HG03108 (cell line): ENCODE measurements at regions not wholly inside any gene's neighbourhood (a gene's known extent, or its start where the extent isn't known, plus 50 kb on each side); places are given as distances from the start of the nearest gene placed in this dataset.
"Not testable (repeated sequence)": the region's sequence is repeated elsewhere in the genome, so short reads cannot be mapped to it uniquely, and the experiment has no call there.

Experiments
- ATAC-seq: cut with Tn5 transposase; IDR thresholded peaks from one replicate; pipeline ENCODE4 v1.9.1; 2021; ENCODE audit warnings: moderate library complexity; ENCODE audit not compliant: unreplicated experiment

DNA sequence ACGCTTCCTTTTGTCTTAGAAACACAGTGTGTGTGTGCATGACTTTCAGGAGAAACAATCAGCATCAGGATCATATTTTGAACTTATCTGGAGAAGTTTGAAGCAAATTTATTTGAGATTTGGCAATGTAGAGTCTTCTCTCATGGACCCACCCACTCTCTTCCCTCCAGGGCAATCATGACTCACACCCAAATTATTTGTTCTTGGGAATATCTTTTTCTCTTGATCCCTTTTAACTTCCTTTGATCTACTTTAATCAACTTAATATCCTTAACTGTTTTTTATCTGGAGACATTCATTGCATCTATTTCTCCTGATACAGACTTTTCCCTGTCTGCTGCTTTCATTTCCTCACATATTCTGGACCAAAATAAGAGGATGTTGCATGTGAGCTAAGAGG is 1174.3 kb downstream of the GATA3 start:
- no peak for ATAC-seq

DNA sequence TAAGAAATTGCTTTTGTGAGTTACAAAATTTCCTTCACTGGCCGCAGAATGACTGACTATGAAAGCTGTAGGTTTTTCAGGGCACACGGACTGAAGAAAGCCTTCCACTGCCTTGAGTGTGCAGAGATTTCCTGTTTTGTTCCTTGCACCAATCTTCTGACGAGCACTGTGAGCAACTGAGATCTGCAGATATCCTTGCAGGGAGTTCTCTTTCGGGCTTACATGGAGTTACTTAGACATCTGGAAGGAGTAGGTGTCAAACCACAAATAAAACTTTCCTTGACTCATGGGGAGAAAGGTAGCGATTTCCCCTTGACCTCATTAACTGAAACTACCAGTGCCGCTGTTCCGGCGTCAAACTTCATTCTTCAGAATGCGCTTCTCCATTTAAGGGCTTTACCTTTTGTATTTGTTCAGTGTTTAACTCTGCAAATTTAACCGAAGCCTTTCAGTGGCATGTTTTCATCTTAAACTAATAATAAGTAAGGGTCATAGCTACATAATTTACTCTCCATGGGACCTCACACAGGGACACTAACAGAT is 1175.3 kb downstream of the GATA3 start:
- ATAC-seq = no peak

- ATAC-seq = no peak
These were observed 1176.1 kb downstream of the GATA3 start for GRCh38 chr10:9230625-9231024.

- ATAC-seq = no peak
These were observed 1179.7 kb downstream of the GATA3 start for GRCh38 chr10:9234191-9234590.

DNA sequence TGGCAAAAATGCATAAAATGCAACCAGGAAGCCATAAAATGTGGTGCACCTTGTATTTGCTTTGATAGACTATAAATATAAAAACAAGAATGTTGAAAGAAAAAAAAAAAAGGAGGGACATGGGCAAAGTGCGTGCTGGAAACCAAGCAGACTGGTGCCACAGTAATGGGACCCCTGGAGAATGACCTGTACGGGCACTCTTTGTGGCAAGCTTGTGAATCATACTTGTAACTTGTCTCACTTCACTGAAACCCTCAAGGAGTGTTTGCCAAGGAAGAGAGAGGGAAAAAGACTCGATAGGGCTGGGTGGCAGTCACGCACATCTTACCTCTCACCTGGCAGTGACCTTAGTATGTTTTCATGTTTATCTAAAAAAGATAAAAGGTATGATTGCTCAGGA is 1183.6 kb downstream of the GATA3 start:
- no peak for ATAC-seq

DNA sequence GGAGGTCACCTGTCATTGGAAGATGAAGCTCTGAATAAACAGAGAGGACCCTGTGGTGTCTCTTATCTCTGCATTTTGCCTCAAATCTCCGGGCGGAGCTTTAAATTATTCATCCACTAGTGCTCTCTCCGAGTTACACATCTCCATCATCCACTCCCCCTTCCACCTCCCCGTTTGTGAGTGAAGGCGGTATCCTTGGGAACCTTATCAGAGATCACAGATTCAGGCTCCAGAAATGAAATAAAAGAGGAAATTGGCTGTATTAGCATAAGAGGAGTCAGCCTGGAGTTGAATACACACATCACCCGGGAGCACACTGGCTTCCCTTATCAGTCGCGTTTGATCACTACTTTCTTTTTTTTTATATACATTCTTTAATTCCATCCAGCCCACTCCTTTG is 1184.8 kb downstream of the GATA3 start:
- no peak for ATAC-seq

DNA sequence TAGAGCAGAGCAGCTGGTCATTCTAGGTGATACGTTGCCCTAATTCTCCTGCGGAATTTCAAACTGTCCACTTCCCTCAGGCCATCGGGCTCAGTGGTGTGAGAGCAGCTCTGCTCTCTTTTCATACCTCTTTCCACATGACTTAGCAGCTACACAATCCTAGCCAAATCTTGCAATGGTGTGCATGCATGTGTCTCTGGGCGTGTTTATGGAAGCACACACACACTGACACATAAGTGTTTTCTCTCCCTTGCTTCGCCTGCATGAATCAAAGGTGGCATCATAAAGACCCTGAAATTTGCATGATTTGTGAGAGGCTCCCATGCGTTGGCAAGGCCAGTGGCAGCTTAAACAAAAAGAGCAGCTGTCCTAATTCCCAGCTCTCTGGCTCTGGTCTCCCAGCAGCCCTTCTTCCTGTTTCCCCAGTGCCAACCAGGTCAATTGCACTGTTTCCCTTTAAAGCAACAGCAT is 1189.5 kb downstream of the GATA3 start:
- ATAC-seq = no peak

DNA sequence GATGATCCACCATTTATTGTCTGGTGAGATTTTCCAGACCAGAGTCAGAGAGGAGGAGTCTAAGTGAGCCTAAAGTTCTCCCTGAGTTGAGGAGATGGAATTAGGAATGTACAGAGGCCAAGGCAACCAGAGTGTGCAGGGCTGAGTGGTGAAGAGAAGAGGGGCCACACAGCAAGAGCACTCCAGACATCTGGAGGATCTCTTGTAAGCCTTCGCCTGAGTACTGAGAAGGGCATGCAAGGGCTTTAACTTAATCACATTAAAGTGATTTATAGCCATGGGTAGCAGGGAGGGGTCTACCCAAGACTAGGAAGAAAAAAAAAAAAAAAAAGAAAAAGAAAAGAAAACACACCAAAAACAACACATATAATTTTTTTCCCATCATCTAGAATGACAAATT is 1190.4 kb downstream of the GATA3 start:
- ATAC-seq = no peak

DNA sequence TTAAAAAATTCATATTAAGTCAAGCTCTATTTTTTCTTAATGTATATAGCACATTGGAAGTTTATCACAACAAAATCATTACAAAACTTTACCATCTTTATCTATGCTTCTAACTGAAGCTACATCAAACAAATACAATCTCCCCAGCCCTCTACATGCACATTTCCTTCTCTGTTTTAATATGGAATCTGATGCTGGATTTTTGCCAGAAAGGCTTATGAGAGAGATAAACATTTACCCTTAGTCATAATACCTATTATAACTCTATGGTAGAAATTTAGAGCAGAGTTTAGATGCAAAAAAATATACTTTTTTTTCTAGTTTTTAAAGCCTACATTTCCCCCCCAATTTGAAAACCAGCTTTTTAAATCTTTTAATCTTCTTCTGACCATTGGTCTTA is 1198.6 kb downstream of the GATA3 start:
- ATAC-seq = no peak

DNA sequence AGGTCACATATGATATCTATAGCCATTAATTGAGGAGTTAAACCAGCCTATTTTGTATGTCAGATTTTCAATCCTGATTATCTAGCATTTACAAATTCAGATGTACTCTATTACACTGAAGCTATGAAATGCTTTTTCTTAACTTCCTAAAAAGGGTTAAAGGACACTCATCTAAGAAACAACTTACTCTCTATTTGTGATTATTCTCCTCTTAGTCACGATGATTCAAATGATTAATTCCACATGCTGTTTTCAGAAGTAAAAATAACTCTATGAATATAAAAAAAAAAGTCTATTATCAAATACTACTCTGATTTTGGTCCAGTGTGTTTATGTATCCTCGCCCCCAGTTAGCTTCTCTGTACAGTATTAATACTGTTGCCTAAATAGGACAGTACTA is 1199.9 kb downstream of the GATA3 start:
- ATAC-seq = no peak

DNA sequence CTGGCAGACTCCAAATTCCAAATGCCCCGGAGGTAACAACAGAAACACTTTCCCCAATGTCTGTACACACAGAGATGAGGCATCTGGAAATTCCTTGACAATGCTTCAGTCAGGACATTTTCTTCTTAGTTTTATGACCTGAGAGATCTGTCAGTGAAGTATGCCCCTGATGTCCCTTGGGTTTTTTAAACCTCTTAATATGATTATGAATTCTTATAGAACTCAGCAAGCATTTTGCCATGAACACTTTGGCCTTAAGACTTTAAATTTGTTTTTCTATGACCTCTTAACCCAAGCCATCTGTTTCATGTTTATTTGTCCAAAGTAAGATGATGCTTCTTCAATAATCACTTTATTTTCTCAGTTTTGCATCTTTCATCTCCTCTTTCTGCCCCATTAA is 1206.2 kb downstream of the GATA3 start:
- ATAC-seq = no peak

DNA sequence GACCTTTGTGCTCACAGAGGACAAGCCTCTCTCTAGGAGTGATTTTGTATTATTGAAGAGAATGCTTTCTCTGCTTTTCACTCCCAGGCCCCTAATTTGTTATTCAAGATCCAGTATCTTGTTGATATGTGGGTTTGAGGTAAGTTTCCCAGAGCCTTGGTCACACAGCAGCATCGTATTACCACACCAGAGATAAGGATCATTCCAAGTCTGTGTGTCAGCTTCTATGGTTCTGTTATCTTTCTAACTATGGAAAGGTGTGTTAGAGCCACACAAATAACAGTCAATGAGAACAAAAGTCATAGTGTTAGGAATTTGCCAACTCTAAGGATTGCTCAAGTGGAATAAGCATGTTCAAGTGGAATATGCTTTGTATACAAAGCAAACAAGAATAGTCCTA is 1208.3 kb downstream of the GATA3 start:
- no peak for ATAC-seq

- ATAC-seq = no peak
These were observed 1213.7 kb downstream of the GATA3 start for GRCh38 chr10:9268176-9268575.

DNA sequence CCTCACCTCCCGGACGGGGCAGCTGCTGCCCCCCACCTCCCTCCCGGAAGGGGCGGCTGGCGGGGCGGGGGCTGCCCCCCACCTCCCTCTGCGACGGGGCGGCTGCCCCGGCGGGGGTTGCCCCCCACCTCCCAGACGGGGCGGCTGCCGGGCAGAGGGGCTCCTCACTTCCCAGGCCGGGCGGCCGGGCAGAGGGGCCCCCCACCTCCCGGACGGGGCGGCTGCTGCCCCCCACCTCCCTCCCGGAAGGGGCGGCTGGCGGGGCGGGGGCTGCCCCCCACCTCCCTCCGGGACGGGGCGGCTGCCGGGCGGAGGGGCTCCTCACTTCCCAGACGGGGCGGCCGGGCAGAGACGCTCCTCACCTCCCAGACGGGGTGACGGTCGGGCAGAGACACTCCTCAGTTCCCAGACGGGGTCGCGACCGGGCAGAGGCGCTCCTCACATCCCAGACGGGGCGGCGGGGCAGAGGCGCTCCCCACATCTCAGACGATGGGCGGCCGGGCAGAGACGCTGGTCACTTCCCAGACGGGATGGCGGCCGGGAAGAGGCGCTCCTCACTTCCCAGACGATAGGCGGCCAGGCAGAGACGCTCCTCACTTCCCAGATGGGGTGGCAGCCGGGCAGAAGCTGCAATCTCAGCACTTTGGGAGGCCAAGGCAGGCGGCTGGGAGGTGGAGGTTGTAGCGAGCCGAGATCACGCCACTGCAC is 1218.8 kb downstream of the GATA3 start:
- ATAC-seq = not testable (repeated sequence)

DNA sequence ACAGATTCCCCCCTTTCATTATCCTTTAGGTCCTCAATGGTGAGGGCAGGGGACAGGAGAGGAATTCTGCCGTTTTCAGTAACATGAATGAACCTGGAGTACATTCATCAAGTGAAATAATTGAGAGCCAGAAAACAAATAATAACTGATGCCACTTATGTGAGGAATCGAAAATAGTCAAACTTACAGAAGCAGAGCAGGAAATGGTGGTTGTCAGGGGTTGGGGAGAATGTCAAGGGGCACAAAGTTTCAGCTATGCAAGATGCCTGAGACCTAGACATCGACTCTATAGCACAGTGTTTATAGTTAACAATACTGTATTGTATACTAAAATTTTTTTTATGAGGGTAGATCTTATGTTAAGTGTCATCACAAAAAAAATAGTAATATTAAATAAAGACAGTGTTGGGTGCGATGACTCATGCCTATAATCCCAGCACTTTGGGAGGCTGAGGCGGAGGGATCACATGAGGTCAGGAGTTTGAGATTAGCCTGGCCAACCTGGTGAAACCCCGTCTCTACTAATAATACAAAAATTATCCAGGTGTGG is 1219.8 kb downstream of the GATA3 start:
- no peak for ATAC-seq

DNA sequence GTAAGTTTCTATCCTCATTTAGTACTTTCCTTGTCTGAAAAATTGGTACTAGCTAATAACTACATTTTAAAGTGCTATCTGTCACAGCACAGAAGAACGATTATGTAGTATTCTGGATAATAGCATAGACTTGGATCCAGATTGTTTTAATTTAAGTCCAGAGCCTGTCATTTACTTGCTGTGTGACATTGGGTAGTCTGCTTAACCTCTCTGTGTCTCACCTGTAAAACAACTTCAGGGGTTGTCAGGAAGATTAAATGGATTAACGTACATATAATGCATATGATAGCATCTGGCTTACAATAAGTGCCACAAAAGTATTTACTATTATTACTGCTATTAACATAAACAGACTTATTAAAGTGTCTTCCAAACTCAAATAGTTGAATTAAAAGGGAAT is 1221.4 kb downstream of the GATA3 start:
- no peak for ATAC-seq

- no peak for ATAC-seq
These were observed 1231.2 kb downstream of the GATA3 start for GRCh38 chr10:9285690-9286089.

- no peak for ATAC-seq
These were observed 1235.3 kb downstream of the GATA3 start for GRCh38 chr10:9289811-9290210.

DNA sequence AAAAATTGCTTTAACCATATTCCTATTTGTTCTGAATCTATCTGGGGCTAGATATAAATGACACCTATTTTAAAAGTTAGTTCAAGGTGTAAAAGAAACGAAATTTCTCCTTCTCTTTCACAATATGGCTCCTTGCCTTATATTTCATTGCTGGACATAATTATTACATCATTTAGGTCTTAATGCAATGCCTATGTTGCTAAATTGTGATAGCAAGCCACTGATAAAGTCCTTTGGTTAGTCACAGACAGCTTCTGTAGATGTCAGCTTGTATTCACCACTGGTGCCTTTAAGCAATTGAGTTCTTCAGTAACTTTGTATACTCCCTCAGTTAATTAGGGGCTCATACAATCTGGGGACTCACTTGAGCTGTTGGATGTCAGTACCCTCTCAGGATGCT is 1236.6 kb downstream of the GATA3 start:
- no peak for ATAC-seq

DNA sequence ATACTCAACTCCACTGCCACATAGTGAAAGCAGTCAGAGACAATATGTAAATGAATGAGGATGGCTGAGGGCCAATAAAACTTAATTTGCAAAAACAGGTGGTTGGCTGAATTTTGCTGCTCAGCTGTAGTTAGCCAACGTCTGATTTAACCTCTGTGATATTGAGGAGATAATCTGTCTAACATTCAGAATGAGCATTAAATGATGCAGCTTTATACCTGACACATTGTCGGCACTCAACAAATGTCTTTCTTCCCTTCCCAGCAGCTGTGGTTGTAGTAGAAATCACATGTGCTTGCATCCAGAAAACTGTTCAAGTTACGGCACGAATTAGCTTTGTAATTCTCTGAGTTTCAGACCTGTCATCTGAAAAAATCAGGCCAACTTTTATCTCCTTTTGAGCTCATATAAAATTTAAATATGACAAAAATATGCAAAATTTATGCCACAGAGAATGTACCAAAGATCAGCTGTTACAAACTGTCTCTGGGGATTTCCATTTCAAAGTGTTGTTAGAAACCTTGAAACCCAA is 1239.7 kb downstream of the GATA3 start:
- ATAC-seq = no peak

DNA sequence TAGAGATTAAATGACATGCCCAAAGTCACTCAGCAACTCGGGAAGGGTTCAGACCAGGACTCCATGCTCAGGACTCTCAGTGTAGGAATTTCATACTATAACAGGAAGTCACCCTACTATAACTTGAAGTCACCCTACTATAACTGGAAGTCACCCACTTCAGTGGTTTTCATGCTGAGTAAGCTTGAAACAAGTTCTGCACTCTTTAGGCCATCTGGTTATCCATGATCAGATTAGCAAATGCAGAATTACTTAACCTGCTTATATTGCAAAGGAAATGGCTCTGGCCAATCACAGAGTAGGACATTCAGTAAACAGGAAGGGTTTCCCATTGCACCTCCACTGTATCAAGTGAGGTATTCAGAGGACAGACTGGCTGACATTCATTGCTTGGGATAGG is 1240.4 kb downstream of the GATA3 start:
- peak; percentile 93 for ATAC-seq

DNA sequence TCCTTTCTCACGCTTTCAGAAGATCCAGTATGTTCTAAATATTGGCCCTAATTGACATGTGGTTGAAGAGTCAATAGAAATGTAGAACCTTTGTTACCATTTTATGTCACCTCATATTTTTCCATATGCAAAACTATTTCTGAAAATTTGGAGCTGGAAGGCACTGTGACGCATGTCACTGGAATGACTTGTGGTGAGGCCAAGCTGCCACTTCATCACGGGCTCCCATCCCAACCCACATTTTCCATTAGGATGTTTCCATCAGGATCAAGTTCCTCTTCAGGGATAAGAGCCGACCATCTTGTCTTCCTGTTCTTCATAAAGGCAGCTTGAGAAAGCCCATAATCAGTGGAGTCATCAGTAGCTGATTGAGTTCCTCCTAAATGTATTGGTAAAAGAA is 1241.7 kb downstream of the GATA3 start:
- no peak for ATAC-seq
